ENCODE measurements at regions not wholly inside any gene's neighbourhood (a gene's known extent, or its start where the extent isn't known, plus 50 kb on each side); places are given as distances from the start of the nearest gene placed in this dataset.

DNA sequence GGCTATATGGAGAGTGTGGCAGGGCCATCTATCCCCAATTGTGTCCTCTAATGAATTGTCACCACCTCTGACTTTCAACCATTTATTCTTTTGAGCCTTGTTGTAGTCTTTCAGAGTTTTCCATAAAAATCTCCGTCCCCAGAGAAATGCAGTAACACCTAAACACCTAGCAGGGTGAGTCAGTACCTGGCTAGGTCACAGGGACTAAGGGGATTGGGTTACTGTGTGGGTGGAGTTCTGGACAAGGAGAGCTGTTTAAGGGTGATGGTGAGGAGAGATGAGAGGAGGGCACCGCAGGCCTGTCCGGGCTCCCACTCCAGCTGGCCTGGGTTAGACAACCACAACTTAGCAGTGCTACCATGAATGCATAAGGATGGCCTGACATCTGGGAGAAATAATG is 186.2 kb upstream of the LYZL1 start:
- POLR2A ChIA-PET = no interaction called here
- H3K4me1 ChIP-seq (ENCODE audit: control insufficient read depth, insufficient read depth, low read length) = peaks cover 17% of the 10 kb centered on the region
- in situ Hi-C loops (cut with HindIII; ENCODE audit: low pct_unique_long_range_greater_than_20kb, low sequenced_read_pairs) (no loop called here), intact Hi-C loops (cut with micrococcal nuclease; ENCODE audit: unreplicated experiment) (no loop called here)
- CTCF ChIA-PET = no interaction called here
- no peak for DNase-seq (ENCODE audit: low read depth, low spot score)
- no peaks in the 10 kb centered on the region; the same call in 1 of the 2 replicates for H3K36me3 ChIP-seq (ENCODE audit: control insufficient read depth, insufficient read depth, low read length)
- no peak overlapping the region for H3K4me3 ChIP-seq (ENCODE audit: low read depth in 2 of 2, low read length in 2 of 2)
- BruUV-seq (replicated peaks) = no TSS peak
- TF ChIP-seq, protein P1, sequence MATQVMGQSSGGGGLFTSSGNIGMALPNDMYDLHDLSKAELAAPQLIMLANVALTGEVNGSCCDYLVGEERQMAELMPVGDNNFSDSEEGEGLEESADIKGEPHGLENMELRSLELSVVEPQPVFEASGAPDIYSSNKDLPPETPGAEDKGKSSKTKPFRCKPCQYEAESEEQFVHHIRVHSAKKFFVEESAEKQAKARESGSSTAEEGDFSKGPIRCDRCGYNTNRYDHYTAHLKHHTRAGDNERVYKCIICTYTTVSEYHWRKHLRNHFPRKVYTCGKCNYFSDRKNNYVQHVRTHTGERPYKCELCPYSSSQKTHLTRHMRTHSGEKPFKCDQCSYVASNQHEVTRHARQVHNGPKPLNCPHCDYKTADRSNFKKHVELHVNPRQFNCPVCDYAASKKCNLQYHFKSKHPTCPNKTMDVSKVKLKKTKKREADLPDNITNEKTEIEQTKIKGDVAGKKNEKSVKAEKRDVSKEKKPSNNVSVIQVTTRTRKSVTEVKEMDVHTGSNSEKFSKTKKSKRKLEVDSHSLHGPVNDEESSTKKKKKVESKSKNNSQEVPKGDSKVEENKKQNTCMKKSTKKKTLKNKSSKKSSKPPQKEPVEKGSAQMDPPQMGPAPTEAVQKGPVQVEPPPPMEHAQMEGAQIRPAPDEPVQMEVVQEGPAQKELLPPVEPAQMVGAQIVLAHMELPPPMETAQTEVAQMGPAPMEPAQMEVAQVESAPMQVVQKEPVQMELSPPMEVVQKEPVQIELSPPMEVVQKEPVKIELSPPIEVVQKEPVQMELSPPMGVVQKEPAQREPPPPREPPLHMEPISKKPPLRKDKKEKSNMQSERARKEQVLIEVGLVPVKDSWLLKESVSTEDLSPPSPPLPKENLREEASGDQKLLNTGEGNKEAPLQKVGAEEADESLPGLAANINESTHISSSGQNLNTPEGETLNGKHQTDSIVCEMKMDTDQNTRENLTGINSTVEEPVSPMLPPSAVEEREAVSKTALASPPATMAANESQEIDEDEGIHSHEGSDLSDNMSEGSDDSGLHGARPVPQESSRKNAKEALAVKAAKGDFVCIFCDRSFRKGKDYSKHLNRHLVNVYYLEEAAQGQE (IDR thresholded peaks at IDR 0.05; ENCODE audit: insufficient read depth in 1 of 2, low read depth in 2 of 2, low read length in 1 of 2) = no peak
- no peak for TF ChIP-seq POLR2AphosphoS5 (IDR thresholded peaks at IDR 0.05; ENCODE audit: low read depth, low read length)
- TF ChIP-seq TCF7L2 (IDR thresholded peaks at IDR 0.05; ENCODE audit: low read depth, low read length) = no peak
- TF ChIP-seq SIN3A (IDR thresholded peaks at IDR 0.05; ENCODE audit: borderline replicate concordance, insufficient read depth, low read depth, low read length) = no peak
- TF ChIP-seq, protein P2, sequence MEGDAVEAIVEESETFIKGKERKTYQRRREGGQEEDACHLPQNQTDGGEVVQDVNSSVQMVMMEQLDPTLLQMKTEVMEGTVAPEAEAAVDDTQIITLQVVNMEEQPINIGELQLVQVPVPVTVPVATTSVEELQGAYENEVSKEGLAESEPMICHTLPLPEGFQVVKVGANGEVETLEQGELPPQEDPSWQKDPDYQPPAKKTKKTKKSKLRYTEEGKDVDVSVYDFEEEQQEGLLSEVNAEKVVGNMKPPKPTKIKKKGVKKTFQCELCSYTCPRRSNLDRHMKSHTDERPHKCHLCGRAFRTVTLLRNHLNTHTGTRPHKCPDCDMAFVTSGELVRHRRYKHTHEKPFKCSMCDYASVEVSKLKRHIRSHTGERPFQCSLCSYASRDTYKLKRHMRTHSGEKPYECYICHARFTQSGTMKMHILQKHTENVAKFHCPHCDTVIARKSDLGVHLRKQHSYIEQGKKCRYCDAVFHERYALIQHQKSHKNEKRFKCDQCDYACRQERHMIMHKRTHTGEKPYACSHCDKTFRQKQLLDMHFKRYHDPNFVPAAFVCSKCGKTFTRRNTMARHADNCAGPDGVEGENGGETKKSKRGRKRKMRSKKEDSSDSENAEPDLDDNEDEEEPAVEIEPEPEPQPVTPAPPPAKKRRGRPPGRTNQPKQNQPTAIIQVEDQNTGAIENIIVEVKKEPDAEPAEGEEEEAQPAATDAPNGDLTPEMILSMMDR (IDR thresholded peaks at IDR 0.05) = no peak
- ATAC-seq = no peak
- H3K27ac ChIP-seq (ENCODE audit: low read length) = no peak overlapping the region
- no peaks in the 10 kb centered on the region for H3K9me3 ChIP-seq (ENCODE audit: control insufficient read depth, insufficient read depth, low read depth, low read length)
- H3K27me3 ChIP-seq (ENCODE audit: control insufficient read depth, insufficient read depth, low read length) = no peaks in the 10 kb centered on the region

DNA sequence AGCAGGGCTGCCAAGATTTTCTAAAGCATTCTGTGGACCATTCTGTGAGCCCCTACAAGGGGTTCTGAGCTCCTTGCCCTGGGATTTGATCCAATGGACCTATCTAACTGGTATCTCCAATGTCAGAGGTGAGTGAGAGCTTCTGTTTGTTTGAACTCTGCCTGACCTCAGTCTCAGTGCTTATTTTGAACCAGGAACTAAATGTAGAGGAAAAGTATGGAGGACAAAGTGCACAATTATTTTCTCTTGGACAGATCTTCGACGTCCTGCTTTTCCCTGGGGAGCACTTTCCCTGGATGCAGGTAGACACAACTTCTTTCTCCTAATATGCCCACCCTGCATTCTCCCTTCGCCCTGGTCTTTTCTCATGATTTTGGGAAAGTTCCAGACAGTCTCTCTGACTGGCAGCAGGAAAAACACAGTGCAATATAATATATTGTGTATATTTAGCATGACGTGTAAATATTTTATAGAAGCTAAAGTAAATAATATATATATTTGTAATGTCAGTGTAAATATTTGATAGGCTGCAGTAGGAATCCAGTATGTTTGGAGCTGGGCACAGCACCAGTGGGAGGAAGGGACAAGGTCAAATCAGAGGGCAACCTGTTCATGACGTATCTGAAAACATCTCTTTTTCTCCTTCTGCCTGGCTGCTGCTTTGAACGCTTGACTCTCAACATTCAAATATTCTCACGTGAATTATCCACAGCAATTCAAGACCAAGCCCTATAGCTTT is 184.0 kb upstream of the LYZL1 start:
- ATAC-seq (peak; percentile 91), DNase-seq (ENCODE audit: low read depth, low spot score) (no peak)
- intact Hi-C loops (cut with micrococcal nuclease; ENCODE audit: unreplicated experiment) = no loop called here

More for the DNA sequence above, 184.0 kb upstream of the LYZL1 start:
- Histone ChIP-seq H3K9me3 (ENCODE audit: control insufficient read depth, insufficient read depth, low read depth, low read length) (no peaks in the 10 kb centered on the region), H3K36me3 (ENCODE audit: control insufficient read depth, insufficient read depth, low read length) (no peaks in the 10 kb centered on the region; the same call in 1 of the 2 replicates), H3K27me3 (ENCODE audit: control insufficient read depth, insufficient read depth, low read length) (no peaks in the 10 kb centered on the region), H3K4me3 (ENCODE audit: low read depth in 2 of 2, low read length in 2 of 2) (no peak overlapping the region), H3K27ac (ENCODE audit: low read length) (peak overlapping the region; percentile 51; the same call in 1 of the 2 replicates), H3K4me1 (ENCODE audit: control insufficient read depth, insufficient read depth, low read length) (peaks cover 17% of the 10 kb centered on the region)
- ChIA-PET CTCF (no interaction called here), POLR2A (no interaction called here)
- TF ChIP-seq, protein P2 (IDR thresholded peaks at IDR 0.05) = no peak
- TF ChIP-seq POLR2AphosphoS5 (IDR thresholded peaks at IDR 0.05; ENCODE audit: low read depth, low read length) (no peak), TCF7L2 (IDR thresholded peaks at IDR 0.05; ENCODE audit: low read depth, low read length) (no peak), SIN3A (IDR thresholded peaks at IDR 0.05; ENCODE audit: borderline replicate concordance, insufficient read depth, low read depth, low read length) (no peak)
- TF ChIP-seq, protein P1 (IDR thresholded peaks at IDR 0.05; ENCODE audit: insufficient read depth in 1 of 2, low read depth in 2 of 2, low read length in 1 of 2) = no peak
- BruUV-seq (replicated peaks) = no TSS peak
- in situ Hi-C loops (cut with HindIII; ENCODE audit: low pct_unique_long_range_greater_than_20kb, low sequenced_read_pairs) = no loop called here

All from Panc1 (cell line).